ENCODE measurements at regions not wholly inside any gene's neighbourhood (a gene's known extent, or its start where the extent isn't known, plus 50 kb on each side); places are given as distances from the start of the nearest gene placed in this dataset.

DNA sequence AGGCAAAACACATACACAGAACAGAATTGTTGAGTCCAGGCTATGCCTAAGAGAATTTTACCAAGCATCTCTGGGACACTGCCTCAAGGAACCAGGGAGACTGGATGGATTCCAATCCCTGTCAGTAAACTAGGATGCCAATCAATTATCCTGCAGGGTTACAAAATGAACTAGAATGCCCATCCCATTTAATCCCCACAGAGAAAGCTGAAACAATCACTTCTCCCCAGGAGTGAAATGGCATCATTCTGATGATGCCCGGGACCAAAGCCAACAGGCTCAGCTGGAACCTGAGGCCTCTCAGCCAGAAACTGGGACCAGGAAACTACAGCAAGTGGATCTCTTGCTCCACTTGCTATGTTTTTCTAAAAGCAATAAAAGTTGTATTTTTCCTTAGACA is 130.0 kb upstream of the TJP1 start:
- no peak for DNase-seq (ENCODE audit: low read depth)

DNA sequence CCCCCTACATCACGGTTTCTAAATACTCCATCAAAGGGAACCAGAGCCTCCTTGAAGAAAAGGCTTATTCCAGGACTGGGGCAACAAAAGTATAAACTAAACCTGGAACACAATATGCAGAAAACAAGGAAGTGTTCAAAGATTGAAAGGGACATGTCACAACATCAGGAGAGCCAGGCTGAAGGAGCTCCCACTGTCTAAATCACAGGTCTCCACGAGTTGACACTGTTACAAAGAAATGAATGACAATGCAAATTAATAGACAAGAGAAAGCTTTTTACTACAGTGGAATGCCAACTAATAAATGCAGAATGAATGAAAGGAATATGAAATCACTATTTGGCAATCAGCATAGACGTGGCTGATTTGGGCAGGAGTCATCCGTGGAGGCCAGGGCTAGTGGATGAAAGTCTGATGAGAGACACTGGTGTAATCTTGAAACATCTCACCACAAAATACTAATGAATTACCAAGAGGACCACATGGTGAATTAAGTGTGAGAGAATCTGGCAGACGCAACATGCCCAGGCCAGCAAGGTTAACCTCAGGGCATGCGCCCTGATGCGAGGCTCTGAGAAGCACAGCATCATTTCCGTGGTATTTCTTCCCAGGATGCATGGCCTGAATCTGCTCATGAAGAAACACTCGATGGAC is 123.8 kb upstream of the TJP1 start:
- no peak for DNase-seq (ENCODE audit: low read depth)

DNA sequence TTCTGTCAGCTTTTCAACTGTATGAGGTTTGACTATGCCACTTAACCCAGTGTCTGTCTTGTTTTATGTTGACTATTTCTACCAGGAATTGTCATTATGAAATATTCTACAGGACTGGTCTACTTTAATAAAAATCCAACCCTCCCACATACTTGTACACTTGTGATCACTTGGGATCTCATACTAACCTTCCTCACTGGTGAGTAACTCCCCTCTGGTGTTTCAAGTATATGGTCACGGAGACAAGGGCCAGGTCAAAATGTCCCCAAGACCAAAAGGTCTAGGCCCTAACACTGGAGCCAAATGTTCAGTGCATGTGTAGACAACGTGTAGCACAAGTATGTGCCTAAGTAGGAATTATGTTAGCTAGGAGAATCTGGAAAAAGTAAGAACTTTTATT is 122.7 kb upstream of the TJP1 start:
- no peak for DNase-seq (ENCODE audit: low read depth)

DNA sequence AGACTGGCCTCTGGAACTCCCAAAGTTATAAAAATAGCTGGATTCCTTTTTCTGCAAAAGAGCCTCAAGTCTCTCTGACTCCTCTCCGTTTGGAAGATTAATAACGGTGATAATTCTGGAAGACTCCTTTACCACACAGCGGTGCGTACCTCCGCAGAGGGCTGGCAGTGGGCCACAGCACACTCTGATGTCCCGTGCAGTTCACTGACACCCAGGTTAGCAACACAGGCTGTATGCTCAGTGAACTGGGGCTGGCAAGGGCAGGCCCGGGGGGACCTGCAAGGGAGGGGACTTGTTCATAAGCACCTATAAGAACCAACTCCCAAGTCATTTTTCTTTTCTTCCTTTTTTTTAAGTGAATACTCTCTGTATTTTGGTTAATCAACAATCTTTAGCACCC is 120.3 kb upstream of the TJP1 start:
- no peak for DNase-seq (ENCODE audit: low read depth)

DNA sequence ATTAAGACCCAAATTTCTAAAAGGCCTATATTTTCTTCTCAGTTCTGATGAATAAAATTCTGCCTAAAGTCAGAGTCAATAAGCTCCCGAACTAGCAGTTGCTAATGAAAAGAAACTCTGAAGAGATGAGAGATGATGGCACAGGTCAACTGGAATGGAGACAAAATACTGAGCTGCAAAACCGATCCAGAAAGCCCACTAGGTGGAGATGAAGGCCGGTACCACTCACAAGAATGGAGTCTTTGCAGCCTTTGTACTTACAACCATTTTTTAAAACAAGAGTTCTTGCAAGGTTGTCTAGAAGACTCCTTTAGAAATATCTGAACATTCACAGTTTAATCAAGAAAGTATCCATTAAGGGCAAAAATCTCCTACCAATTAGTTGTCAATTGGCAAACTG is 119.9 kb upstream of the TJP1 start:
- DNase-seq (ENCODE audit: low read depth) = no peak

DNA sequence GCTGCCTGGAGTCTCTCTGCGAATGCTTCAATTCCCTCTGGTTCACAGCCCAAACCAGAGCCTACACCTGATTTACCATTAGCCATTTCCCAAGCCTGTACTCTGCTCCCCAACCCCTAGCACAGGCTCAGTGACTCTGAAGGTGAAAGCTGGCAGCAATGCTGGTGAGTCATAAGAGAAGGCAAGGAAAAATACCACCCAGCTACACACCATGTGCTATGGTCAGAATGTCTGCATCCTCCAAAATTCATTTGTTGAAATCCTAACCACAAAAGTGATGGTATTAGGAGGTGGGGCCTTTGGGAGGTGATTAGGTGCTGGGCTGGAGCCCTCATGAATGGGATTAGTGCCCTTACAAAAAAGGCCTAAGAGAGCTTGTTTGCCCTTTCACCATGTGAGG is 117.1 kb upstream of the TJP1 start:
- DNase-seq (ENCODE audit: low read depth) = no peak

DNA sequence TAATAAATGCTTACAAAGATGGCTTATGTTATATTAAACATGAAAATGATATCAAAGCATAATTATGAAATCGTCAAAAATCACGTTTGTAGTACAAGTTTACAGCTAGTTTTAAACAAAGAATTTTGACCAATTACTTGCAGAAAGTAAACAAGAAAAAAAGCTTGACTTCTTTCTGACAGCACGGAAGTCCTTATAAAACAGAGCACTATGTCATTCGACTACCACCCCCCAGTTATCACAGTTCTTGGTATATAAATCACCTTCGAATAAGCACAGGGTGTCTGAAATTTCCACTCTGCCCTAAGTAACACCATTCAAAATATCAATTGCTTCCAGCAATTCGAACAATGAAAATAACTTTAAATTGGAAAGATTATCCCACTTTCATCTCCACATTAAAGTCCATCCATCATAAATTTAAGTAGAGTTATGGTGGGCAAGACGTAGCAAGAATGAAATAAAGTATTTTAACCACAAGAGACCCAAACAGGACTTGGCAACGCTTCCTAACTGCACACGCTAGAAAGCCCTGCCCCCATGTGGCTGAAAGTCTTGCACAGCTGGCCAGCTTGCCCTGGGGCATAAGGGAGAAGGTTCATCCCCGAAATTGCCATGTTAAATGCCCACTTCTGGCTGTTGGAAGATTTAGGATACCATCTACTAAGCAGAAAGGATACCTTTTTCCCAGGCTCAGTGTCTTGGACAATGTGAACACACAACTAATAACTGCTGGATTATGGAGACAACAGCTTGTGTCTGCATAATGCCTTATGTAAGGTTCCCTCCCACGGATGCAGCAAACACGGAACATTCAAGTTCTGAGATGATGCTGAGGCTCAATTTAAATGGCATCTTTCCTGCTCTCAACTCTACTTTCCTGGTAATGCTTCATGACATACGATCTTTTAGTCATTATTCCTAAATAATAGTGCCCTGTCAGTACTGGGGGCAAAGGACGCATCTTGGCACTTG is 116.4 kb upstream of the TJP1 start:
- no peak for DNase-seq (ENCODE audit: low read depth)

DNA sequence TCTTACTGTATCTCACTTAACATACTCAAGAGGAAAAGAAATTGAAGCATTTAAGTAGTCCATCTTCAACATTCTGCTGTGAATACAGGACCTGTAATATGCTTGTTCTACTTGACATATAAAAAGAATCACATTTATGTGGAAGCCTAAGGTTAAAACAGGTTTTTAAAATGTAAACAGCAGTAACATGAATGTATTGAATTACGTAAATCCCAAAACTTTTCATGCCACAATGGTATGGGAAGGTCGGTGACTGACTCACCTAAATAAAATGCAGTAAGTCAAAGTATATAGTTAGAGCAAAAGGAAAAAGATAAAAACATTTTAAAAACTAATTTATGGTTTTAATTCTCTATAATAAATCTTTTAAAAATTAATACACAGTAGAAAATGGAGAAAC is 115.7 kb upstream of the TJP1 start:
- DNase-seq (ENCODE audit: low read depth) = no peak

DNA sequence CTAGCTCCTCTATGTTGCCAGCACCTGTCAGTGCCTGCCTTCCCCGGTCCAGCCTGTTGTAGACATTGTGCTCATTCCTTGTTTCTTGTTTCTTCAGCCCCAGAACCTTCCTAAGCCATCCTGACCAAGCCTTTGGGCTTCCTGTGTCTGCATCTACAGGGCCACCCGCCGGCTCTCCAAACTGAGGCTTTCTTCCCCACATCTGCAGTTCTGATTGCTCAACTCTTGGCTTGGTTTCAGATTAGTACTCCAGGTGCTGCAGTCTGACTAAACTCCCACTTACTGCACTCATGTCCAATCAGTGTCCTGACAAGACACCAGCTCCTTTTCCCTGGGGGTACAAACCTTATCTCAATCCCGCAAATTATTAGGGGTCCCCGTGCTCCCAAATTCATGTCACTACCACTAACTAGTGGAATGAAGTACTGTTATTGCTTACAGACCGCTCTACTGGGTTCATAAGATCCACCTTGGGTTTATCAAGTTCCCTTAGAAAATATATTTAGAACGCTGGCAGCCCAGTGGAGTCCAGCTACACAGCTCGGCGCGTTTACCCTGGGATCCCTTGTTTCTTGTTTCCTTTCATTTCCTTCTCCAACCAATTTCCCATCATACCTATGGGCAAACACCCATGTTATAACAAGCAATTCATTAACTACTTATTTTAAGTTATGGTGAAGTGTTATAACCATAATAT is 114.2 kb upstream of the TJP1 start:
- DNase-seq (ENCODE audit: low read depth) = no peak

DNA sequence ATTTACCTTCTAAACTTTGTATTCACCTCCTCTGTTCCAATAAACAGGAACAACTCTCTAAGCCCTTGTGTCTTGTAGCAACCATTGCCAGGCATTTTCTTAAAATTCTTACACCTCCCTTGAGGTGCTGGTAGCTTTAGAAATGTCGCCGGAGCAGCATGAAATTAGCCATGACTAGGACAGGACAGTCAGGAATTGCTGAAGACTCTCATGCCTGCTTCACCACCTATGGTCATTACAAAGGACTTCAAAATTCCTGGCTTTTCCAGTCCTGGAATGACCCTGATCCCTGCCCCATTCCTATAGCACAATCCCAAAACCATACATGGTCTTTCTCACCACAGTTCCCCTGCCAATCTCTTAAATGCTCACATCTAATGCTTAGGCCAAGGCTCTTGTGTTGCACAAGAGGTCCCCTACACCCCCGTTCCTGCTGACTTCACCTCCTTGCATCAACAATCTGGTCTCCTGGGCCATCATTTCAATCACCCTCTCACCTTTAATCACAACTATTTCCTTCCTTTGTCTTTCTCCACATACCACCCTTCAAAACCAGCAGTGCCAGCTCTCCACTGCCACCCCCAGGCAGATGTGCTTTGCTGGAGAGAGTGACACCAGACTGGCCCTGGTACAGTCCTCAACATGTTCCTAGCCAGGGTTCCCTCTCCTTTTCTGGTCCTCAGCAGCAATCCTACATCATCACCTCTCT is 113.2 kb upstream of the TJP1 start:
- DNase-seq (ENCODE audit: low read depth) = no peak

DNA sequence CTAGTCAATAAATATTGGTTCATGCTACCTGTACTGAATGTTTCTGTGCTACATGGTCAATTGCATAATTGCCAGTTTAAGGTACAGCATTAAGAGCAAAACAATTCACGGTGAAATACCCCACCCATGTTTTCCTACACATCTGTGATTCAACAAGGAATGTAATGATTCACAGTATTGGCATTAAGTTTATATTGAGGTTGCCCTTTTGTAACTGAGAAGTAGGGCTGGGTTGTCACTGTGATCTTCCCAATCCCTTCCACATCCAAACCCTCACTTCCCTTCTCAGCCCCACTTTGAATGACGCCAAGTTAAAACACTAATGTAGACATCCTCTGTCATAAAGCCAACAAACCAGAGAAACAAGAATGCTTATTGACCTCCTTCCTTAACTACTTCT is 112.0 kb upstream of the TJP1 start:
- DNase-seq (ENCODE audit: low read depth) = no peak

DNA sequence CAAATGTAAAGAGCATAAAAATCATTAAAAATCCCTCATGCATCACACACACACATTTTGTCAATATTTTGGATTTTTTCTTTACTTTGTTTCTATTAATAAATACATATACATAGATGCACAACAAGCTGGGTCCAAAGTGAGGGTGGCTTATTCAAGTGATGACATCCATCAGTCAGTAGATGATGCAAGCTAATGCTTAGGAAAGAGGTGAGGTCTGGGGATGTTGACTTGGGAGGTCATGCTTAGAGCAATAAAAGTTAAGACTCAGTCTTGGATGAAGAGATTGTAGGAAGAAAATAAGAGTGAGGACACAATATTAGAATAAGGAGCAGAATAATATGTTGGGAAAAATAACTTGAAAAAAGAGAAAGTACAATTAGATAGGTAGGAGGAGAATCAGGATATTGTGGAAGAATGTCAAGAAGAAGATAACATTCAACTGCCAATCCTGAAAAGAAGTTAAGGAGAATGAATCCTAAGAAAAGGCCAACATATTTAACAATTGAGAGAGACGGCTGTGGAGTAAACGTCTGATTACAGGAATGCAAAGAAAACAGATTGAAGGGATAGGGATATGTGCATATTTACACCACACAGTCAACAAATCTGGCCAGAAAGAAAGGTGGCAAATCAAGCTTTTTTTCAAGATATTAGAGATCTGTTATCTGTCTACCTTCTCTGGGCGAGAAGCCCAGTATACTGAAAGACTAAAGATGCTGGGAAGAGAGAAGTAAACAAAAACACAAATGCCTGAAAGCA is 111.0 kb upstream of the TJP1 start:
- DNase-seq (ENCODE audit: low read depth) = no peak

DNA sequence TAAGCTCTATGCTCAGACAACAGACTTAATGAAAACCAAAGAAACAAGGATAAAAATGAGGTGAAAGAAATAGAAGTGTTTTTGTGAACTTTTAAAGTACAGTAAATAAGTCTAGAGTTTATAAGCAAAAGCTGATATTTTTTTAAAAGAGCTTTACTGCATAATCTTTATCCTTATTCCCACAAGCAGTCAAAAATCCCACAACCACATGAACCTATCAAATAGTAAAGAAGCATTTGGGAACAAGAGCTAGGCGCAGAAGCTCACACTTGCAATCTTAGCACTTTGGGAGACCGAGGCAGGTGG is 103.8 kb upstream of the TJP1 start:
- no peak for DNase-seq (ENCODE audit: low read depth)

DNA sequence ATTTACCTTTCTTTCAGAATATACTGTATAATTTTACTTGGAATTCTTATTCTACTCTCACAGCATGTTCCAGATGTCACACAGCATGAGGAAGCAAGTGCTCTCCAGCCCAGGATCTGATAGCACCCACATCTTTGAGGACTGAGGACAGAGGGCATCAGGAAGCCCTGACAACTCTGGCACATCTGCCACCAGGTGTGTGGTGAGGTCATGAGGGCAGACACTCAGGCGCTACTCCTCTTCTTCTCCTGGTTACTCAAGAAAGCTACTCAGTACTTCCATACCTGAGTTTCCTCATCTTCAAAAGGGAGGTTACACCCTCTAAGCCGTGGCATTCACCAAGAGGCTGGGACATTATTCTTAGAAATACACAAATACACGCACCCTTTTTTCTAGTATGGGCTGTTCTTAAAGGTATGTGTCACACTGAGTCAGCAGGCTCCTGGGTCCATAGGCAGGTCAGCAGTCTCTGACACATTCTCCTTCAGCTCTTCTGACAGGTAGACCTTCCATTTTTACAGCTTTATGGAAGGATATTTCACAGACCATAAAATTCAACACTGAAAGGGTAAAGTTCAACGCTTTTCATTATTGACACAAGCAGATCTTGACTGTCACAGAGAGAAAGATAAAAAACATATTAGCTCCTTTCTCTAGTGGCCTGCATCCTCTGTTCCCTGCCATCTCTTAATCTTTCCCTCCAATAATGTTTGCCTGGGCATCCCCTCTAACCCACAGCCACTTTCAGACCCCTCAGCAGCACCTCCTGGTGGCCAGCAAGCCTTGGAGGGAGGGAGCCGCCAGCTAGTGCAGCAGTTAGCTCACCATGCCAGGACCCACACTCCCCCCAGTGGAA is 103.2 kb upstream of the TJP1 start:
- peak; percentile 27 for DNase-seq (ENCODE audit: low read depth)

DNA sequence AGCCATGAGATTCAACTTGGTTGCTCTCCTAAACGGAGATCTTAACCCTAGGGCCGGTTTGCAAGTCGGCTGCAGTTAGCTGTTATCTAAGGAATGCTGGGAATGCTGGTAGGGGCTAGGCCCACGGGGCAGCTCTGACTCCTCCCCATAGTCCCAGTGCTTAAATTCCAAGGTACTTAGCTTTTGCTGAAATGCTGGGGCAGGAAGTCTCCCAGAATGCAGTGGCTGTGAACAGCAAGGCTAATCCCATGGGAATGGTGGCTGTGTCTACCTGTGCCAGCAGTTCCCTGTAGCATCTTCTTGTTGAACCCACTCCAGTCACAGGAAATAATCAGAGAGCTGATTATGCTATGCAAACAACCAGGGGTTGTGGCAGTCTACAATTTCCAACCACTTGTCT is 102.5 kb upstream of the TJP1 start:
- DNase-seq (ENCODE audit: low read depth) = no peak

DNA sequence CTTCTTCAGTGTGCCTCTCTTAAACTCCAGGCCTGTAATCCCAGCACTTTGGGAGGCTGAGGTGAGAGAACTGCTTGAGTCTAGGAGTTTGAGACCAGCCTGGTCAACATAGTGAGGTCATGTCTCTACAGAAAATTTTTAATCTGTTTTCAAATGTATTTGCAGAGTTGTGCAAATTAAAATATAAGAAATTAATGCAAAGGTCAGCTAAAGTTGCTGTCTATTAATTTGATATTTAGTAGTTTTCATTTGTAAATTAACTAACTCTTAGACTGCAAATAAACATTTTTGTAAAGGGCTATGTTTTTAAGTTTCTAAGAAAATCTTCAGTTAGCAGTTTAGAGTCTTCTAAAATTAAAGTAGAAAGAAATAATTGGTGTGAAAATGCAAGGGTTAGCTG is 99.9 kb upstream of the TJP1 start:
- no peak for DNase-seq (ENCODE audit: low read depth)

DNA sequence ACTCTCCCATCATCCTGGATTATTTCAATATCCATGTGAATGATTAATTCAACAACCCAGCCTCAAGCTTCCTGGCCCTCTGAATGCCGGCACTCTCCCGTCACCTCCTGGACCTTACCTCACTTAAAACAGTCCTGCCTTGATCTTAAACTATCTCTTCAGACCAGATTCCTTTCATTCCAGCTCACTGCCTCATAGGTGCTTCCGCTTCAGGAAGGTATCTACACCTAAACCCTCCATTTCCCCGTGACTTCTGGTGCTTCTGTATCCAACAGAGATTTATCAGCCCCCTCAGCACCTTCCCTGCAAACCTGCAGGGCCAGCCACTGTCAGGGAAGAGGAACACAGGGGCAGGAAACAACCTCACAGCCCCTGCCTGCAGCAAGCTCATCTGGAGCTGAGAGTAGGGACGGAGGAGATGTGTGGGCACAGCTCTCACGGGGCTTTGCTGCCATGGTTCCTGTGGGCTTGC is 98.9 kb upstream of the TJP1 start:
- DNase-seq (ENCODE audit: low read depth) = no peak

DNA sequence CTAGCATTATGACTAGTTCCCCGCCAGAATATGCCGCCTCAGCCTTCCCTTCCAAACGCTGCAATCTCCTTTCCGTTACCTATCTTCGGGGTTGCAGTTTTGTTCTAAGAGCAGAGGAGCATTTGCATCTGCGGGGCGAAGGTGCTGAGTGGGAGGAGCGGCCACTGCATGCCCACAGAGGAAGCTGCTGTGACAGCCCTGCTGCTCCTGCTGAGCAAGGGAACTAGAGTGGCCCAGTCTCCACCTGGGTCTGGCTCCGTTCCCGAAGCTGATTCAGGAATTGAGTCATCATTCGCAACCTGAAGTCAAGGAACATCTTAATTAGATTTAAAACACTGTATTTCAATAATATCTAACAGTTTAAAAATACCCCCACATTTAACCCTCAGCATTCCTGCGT is 98.2 kb upstream of the TJP1 start:
- no peak for DNase-seq (ENCODE audit: low read depth)

DNA sequence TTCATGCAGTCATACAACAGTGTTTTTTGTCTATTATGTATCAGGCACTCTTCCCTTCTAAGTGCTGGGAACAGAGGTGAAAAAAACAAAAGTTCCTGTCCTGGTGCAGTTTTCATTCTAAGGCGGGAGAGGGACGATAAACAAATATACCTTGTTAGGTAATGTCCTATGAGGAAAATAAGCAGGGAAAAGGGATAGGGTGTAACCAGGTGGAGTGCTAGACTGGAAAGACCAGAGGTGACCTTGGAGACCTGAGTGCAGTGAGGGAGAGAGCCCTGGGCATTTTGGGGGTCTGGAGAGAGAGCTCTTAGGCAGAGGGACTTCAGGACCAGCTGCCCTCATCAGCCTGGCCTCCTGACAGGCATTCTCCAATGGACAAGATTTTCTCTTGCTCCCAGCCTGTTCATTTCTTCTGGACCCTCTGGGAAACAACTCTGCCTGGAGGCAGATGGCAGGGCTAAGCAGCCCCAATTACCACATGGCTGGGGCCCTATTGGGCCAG is 97.2 kb upstream of the TJP1 start:
- DNase-seq (ENCODE audit: low read depth) = no peak

All from activated T-cell treated with anti-CD3 and anti-CD28 coated beads for 48 hours (primary cell).